ES-I3 (cell line): ENCODE measurements at regions not wholly inside any gene's neighbourhood (a gene's known extent, or its start where the extent isn't known, plus 50 kb on each side); places are given as distances from the start of the nearest gene placed in this dataset.

Experiments
- H3K36me3 ChIP-seq: 2 replicates; pipeline ENCODE4 v1.6.1; 2013; ENCODE audit warnings: mild to moderate bottlenecking, low read length, control low read depth, moderate library complexity; ENCODE audit not compliant: insufficient read depth
- H3K4me1 ChIP-seq: 2 replicates; pipeline ENCODE4 v1.6.1; 2013; ENCODE audit warnings: mild to moderate bottlenecking, control low read depth, low read length; ENCODE audit not compliant: insufficient read depth
- H3K9ac ChIP-seq: 2 replicates; pipeline ENCODE4 v1.6.1; 2013; ENCODE audit warnings: low read depth, mild to moderate bottlenecking, low read length, moderate library complexity
- H3K9me3 ChIP-seq: 2 replicates; pipeline ENCODE4 v1.6.1; 2013; ENCODE audit warnings: mild to moderate bottlenecking, low read length, moderate library complexity; ENCODE audit not compliant: control insufficient read depth, insufficient read depth

- H3K9me3 ChIP-seq: 0 out of 2 replicates have a peak, but pooled peaks cover 2% of the 10 kb centered on the region
- no peak overlapping the region for H3K9ac ChIP-seq
- H3K4me1 ChIP-seq: 0 out of 2 replicates have a peak, but pooled peaks cover 5% of the 10 kb centered on the region
- no peaks in the 10 kb centered on the region for H3K36me3 ChIP-seq
Measured at GRCh38 chr14:101231828-101232227, 328.3 kb upstream of the RTL1 start.

- H3K9me3 ChIP-seq: 0 out of 2 replicates have a peak, but pooled peaks cover 2% of the 10 kb centered on the region
- H3K4me1 ChIP-seq: 0 out of 2 replicates have a peak, but pooled peaks cover 5% of the 10 kb centered on the region
- H3K9ac ChIP-seq: no peak overlapping the region
- no peaks in the 10 kb centered on the region for H3K36me3 ChIP-seq
Measured at GRCh38 chr14:101232340-101233020, 328.8 kb upstream of the DIO3 start.

GRCh38 chr14:101233021-101233366 lies 328.3 kb upstream of the DIO3 start:
- no peaks in the 10 kb centered on the region for H3K9me3 ChIP-seq
- no peaks in the 10 kb centered on the region for H3K36me3 ChIP-seq
- no peak overlapping the region for H3K9ac ChIP-seq
- H3K4me1 ChIP-seq: 0 out of 2 replicates have a peak, but pooled peaks cover 5% of the 10 kb centered on the region

- no peaks in the 10 kb centered on the region for H3K9me3 ChIP-seq
- 0 out of 2 replicates have a peak, but pooled peaks cover 5% of the 10 kb centered on the region for H3K4me1 ChIP-seq
- H3K9ac ChIP-seq: no peak overlapping the region
- no peaks in the 10 kb centered on the region for H3K36me3 ChIP-seq
Measured at GRCh38 chr14:101233391-101233790, 327.9 kb upstream of the DIO3 start.

- no peaks in the 10 kb centered on the region for H3K36me3 ChIP-seq
- no peaks in the 10 kb centered on the region for H3K9me3 ChIP-seq
- H3K9ac ChIP-seq: no peak overlapping the region
- 0 out of 2 replicates have a peak, but pooled peaks cover 5% of the 10 kb centered on the region for H3K4me1 ChIP-seq
Measured at GRCh38 chr14:101233808-101234207, 327.5 kb upstream of the DIO3 start.

- H3K9ac ChIP-seq: no peak overlapping the region
- no peaks in the 10 kb centered on the region for H3K9me3 ChIP-seq
- H3K4me1 ChIP-seq: 0 out of 2 replicates have a peak, but pooled peaks cover 5% of the 10 kb centered on the region
- no peaks in the 10 kb centered on the region for H3K36me3 ChIP-seq
Measured at GRCh38 chr14:101234244-101234937, 326.9 kb upstream of the DIO3 start.

GRCh38 chr14:101234999-101235334 lies 326.3 kb upstream of the DIO3 start:
- Histone ChIP-seq H3K36me3 (no peaks in the 10 kb centered on the region), H3K9ac (no peak overlapping the region), H3K4me1 (0 out of 2 replicates have a peak, but pooled peaks cover 5% of the 10 kb centered on the region), H3K9me3 (no peaks in the 10 kb centered on the region)

GRCh38 chr14:101235335-101236103 lies 325.8 kb upstream of the DIO3 start:
- H3K36me3 ChIP-seq: no peaks in the 10 kb centered on the region
- no peak overlapping the region for H3K9ac ChIP-seq
- H3K4me1 ChIP-seq: 0 out of 2 replicates have a peak, but pooled peaks cover 5% of the 10 kb centered on the region
- no peaks in the 10 kb centered on the region for H3K9me3 ChIP-seq

- Histone ChIP-seq H3K9ac (no peak overlapping the region), H3K36me3 (no peaks in the 10 kb centered on the region), H3K4me1 (0 out of 2 replicates have a peak, but pooled peaks cover 5% of the 10 kb centered on the region), H3K9me3 (peaks cover 3% of the 10 kb centered on the region; the same call in 1 of the 2 replicates)
Measured at GRCh38 chr14:101236496-101237251, 324.6 kb upstream of the DIO3 start.

GRCh38 chr14:101237252-101237616 lies 324.1 kb upstream of the DIO3 start:
- H3K9me3 ChIP-seq: peaks cover 3% of the 10 kb centered on the region; the same call in 1 of the 2 replicates
- H3K9ac ChIP-seq: no peak overlapping the region
- 0 out of 2 replicates have a peak, but pooled peaks cover 5% of the 10 kb centered on the region for H3K4me1 ChIP-seq
- no peaks in the 10 kb centered on the region for H3K36me3 ChIP-seq

- Histone ChIP-seq H3K9ac (no peak overlapping the region), H3K9me3 (peaks cover 3% of the 10 kb centered on the region; the same call in 1 of the 2 replicates), H3K4me1 (0 out of 2 replicates have a peak, but pooled peaks cover 5% of the 10 kb centered on the region), H3K36me3 (no peaks in the 10 kb centered on the region)
Measured at GRCh38 chr14:101239065-101239464, 322.2 kb upstream of the DIO3 start.

GRCh38 chr14:101241147-101241546 lies 320.1 kb upstream of the DIO3 start:
- Histone ChIP-seq H3K36me3 (no peaks in the 10 kb centered on the region), H3K4me1 (no peaks in the 10 kb centered on the region), H3K9me3 (peaks cover 3% of the 10 kb centered on the region; the same call in 1 of the 2 replicates), H3K9ac (no peak overlapping the region)

GRCh38 chr14:101241807-101242278 lies 319.5 kb upstream of the DIO3 start:
- Histone ChIP-seq H3K36me3 (no peaks in the 10 kb centered on the region), H3K4me1 (no peaks in the 10 kb centered on the region), H3K9ac (no peak overlapping the region), H3K9me3 (peaks cover 3% of the 10 kb centered on the region; the same call in 1 of the 2 replicates)
